DLD1 (cell line): ENCODE measurements at regions not wholly inside any gene's neighbourhood (a gene's known extent, or its start where the extent isn't known, plus 50 kb on each side); places are given as distances from the start of the nearest gene placed in this dataset.

Experiments used
- in situ Hi-C: cut with HindIII; loops from 2 replicates; pipeline ENCODE4 v1.10.0; 2017; ENCODE audit warnings: low sequenced_read_pairs

- in situ Hi-C loops, result loop anchor here (25.0 kb wide), 1 partner anchor 161 kb away; the partner anchor contains the start of gene RAB3IL1
These were observed 50.8 kb upstream of the INCENP start for GRCh38 chr11:62073061-62073460.

- in situ Hi-C loops, result loop anchor here (25.0 kb wide), 1 partner anchor 159 kb away; the partner anchor contains the start of gene RAB3IL1
These were observed 52.4 kb upstream of the INCENP start for GRCh38 chr11:62071408-62071807.

GRCh38 chr11:62069986-62070919, 53.6 kb upstream of the INCENP start:
- in situ Hi-C loops, result loop anchor here (25.0 kb wide), 1 partner anchor 158 kb away; the partner anchor contains the start of gene RAB3IL1

- in situ Hi-C loops, result loop anchor here (25.0 kb wide), 1 partner anchor 157 kb away; the partner anchor contains the start of gene RAB3IL1
These were observed 54.4 kb upstream of the INCENP start for GRCh38 chr11:62069374-62069773.

- in situ Hi-C loops, result loop anchor here (25.0 kb wide), 1 partner anchor 156 kb away; the partner anchor contains the start of gene RAB3IL1
These were observed 55.1 kb upstream of the INCENP start for GRCh38 chr11:62068730-62069129.

- in situ Hi-C loops, result loop anchor here (25.0 kb wide), 1 partner anchor 155 kb away; the partner anchor contains the start of gene RAB3IL1
These were observed 56.1 kb upstream of the INCENP start for GRCh38 chr11:62067741-62068140.

GRCh38 chr11:62064221-62064620, 59.6 kb upstream of the INCENP start:
- in situ Hi-C loops, result loop anchor here (25.0 kb wide), 1 partner anchor 152 kb away; the partner anchor contains the start of gene RAB3IL1

- in situ Hi-C loops, result loop anchor here (25.0 kb wide), 1 partner anchor 150 kb away; the partner anchor contains the start of gene RAB3IL1
These were observed 61.5 kb upstream of the INCENP start for GRCh38 chr11:62062223-62062861.

GRCh38 chr11:62061356-62062222, 62.2 kb upstream of the INCENP start:
- in situ Hi-C loops, result loop anchor here (25.0 kb wide), 1 partner anchor 149 kb away; the partner anchor contains the start of gene RAB3IL1

GRCh38 chr11:62057069-62057468, 66.7 kb upstream of the INCENP start:
- in situ Hi-C loops, result loop anchor here (25.0 kb wide), 1 partner anchor 145 kb away; the partner anchor contains the start of gene RAB3IL1

GRCh38 chr11:62055970-62056369, 67.8 kb upstream of the INCENP start:
- in situ Hi-C loops, result loop anchor here (25.0 kb wide), 1 partner anchor 144 kb away; the partner anchor contains the start of gene RAB3IL1

GRCh38 chr11:62054484-62055121, 69.2 kb upstream of the INCENP start:
- in situ Hi-C loops, result loop anchor here (25.0 kb wide), 1 partner anchor 142 kb away; the partner anchor contains the start of gene RAB3IL1

- in situ Hi-C loops, result loop anchor here (25.0 kb wide), 1 partner anchor 142 kb away; the partner anchor contains the start of gene RAB3IL1
These were observed 69.7 kb upstream of the INCENP start for GRCh38 chr11:62054081-62054480.

GRCh38 chr11:62050716-62051115, 73.1 kb upstream of the INCENP start:
- in situ Hi-C loops, result loop anchor here (25.0 kb wide), 1 partner anchor 138 kb away; the partner anchor contains the start of gene RAB3IL1

GRCh38 chr11:62048100-62048499, 75.7 kb upstream of the INCENP start:
- in situ Hi-C loops, result no loop called here

GRCh38 chr11:62046568-62047100, 77.2 kb upstream of the INCENP start:
- in situ Hi-C loops, result no loop called here

GRCh38 chr11:62044639-62045121, 77.2 kb upstream of the FTH1 start:
- in situ Hi-C loops, result no loop called here

- in situ Hi-C loops, result no loop called here
These were observed 67.9 kb upstream of the FTH1 start for GRCh38 chr11:62035293-62035692.

- in situ Hi-C loops, result no loop called here
These were observed 66.6 kb upstream of the FTH1 start for GRCh38 chr11:62034036-62034338.
